H7 (cell line): ENCODE measurements at regions not wholly inside any gene's neighbourhood (a gene's known extent, or its start where the extent isn't known, plus 50 kb on each side); places are given as distances from the start of the nearest gene placed in this dataset.

Source experiments
- DNase-seq: peaks from one replicate; pipeline ENCODE4 v3.0.0; 2012
- H3K27me3 ChIP-seq: 2 replicates; pipeline ENCODE4 v1.6.0; 2011; ENCODE audit warnings: mild to moderate bottlenecking, low read length; ENCODE audit not compliant: control insufficient read depth, insufficient read depth
- H3K36me3 ChIP-seq: replicated peaks from 2 replicates; pipeline ENCODE4 v1.5.1; 2011; ENCODE audit warnings: low read length; ENCODE audit not compliant: control insufficient read depth, insufficient read depth
- H3K4me3 ChIP-seq: 2 replicates; pipeline ENCODE4 v1.5.1; 2011; ENCODE audit warnings: low read depth, mild to moderate bottlenecking, control low read depth, low read length, moderate library complexity; ENCODE audit not compliant: insufficient read depth

DNA sequence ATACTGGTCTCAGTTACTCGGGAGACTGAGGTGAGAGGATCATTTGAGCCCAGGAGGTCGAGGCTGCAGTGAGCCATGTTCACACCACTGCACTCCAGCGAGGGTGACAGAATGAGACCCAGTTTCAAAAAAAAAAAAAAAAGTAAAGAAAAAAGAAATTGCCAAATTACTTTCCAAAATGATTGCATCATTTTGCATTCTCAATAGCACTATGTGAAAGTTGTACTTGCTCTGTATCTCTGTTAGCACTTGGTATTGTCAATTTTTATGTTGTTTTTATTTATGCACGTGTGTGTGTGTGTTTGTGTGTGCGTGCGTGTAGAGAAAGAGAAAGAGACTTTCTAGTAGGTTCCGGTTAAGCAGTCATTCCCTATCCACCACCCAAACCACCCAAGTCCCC lies 328.4 kb downstream of the RAB3C start:
- H3K4me3 ChIP-seq = no peak overlapping the region
- no peak for DNase-seq
- no peaks in the 10 kb centered on the region; the same call in 1 of the 2 replicates for H3K27me3 ChIP-seq
- H3K36me3 ChIP-seq = no peaks in the 10 kb centered on the region

DNA sequence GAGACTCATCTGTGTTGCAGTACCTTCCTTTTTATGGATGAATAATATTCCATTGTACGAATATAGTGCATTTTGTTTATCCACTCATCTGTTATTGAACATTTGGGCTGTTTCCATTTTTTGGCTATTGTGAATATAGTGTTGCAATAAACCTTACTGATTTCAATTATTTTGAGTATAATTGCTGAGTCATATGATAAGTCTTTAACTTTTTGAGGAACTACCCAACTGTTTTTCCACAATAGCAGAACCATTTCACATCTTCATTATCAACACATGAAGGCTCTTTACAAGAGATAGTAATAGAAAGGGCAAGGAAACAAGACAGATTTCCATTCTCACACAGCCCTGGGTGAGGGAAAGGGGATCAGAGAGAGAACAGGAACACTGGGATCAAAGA lies 329.2 kb downstream of the RAB3C start:
- DNase-seq = no peak
- Histone ChIP-seq H3K27me3 (no peaks in the 10 kb centered on the region; the same call in 1 of the 2 replicates), H3K36me3 (no peaks in the 10 kb centered on the region), H3K4me3 (no peak overlapping the region)

DNA sequence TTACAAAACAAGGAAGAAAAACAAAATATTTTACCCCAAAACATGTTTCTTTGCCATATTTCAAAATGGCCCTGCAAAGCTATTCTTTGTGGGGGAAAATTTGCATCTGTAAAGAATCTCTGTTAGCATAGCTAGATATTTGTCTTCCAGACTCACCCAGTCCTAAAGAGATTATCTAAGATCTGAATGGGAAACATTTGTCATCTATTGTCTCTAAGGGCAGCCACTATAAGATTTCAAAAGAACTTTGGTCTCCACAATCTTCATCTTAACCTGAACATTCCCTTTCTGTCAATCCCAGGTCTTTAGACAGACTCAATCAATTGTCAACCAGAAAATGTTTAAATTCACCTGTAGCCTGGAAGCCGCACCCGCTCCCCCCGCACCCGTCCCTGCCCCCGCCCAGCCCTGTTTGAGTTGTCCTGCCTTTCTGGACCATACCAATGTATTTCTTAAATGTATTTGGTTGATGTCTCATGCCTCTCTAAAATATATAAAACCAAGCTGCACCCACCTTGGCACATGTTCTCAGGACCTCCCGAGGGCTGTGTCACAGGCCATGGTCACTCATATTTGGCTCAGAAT lies 330.6 kb downstream of the RAB3C start:
- no peaks in the 10 kb centered on the region for H3K36me3 ChIP-seq
- H3K4me3 ChIP-seq = no peak overlapping the region
- H3K27me3 ChIP-seq = no peaks in the 10 kb centered on the region; the same call in 1 of the 2 replicates
- peak; percentile 33 for DNase-seq

DNA sequence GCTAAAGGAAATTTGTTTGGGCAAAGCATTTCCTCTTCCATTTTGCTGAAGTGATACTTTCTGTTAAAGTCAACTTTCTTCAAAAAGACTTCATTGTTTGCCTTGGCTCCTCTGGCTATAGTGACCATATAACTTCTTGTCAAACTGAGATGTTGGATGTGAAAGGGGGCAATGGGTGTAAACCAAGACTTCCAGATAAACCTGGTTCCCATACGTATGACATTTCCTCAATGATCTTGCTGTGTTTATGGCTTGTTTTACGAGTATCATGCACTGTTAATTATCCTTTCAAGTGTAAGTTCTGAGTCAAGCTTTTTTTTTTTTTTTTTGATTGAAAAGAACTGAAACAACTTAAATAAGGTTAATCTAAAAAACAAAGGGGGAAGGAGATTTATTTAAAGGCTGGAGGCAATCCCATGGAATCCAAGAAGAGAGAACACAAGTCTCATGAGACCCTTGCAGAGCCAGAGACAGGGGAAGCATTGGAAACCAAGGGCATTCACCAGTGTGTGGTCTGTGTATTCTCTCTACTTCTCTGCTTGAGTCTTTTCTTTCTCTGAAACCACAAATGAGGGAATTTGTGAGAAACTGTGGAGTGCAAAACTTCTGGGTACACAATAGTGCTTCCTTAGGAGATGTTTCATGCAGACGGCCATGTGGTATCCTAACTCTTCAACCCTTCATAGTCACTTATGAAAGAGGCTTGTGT lies 335.3 kb downstream of the RAB3C start:
- DNase-seq = no peak
- peaks cover 7% of the 10 kb centered on the region; the same call in 1 of the 2 replicates for H3K27me3 ChIP-seq
- H3K4me3 ChIP-seq = no peak overlapping the region
- H3K36me3 ChIP-seq = no peaks in the 10 kb centered on the region
